Astrocyte (in vitro differentiated cells and primary cell): ENCODE measurements at regions not wholly inside any gene's neighbourhood (a gene's known extent, or its start where the extent isn't known, plus 50 kb on each side); places are given as distances from the start of the nearest gene placed in this dataset.
"Not testable (repeated sequence)": the region's sequence is repeated elsewhere in the genome, so short reads cannot be mapped to it uniquely, and the experiment has no call there.

ENCODE experiments used
- DNase-seq: peaks from one replicate; pipeline ENCODE4 v3.0.0-alpha.2; 2010; ENCODE audit warnings: low read depth
- FAIRE-seq: peaks from 2 replicates; lab custom pipeline; 2011; peaks lifted over from hg19 to GRCh38; lab: Jason Lieb, UNC
- H2AFZ ChIP-seq: 2 replicates; pipeline ENCODE4 v1.6.0; 2012; ENCODE audit warnings: low read depth, low read length, inconsistent platforms
- H3K27ac ChIP-seq: 2 replicates; pipeline ENCODE4 v1.5.1; 2011; ENCODE audit warnings: low read depth, low read length, inconsistent platforms
- H3K27me3 ChIP-seq: 2 replicates; pipeline ENCODE4 v1.6.0; 2011; ENCODE audit warnings: low read length, inconsistent platforms; ENCODE audit not compliant: insufficient read depth
- H3K36me3 ChIP-seq: 2 replicates; pipeline ENCODE4 v1.5.1; 2011; ENCODE audit warnings: low read length, inconsistent platforms; ENCODE audit not compliant: insufficient read depth
- H3K4me1 ChIP-seq: 2 replicates; pipeline ENCODE4 v1.5.1; 2011; ENCODE audit warnings: low read length, inconsistent platforms; ENCODE audit not compliant: insufficient read depth
- H3K4me2 ChIP-seq: 2 replicates; pipeline ENCODE4 v1.6.0; 2012; ENCODE audit warnings: low read length, inconsistent platforms
- H3K4me3 ChIP-seq: 2 replicates; pipeline ENCODE4 v1.5.1; 2011; ENCODE audit warnings: low read depth, mild to moderate bottlenecking, low read length, inconsistent platforms; ENCODE audit not compliant: insufficient read depth
- H3K79me2 ChIP-seq: 2 replicates; pipeline ENCODE4 v1.6.0; 2012; ENCODE audit warnings: mild to moderate bottlenecking, low read length, inconsistent platforms; ENCODE audit not compliant: insufficient read depth
- H3K9ac ChIP-seq: 2 replicates; pipeline ENCODE4 v1.6.0; 2012; ENCODE audit warnings: mild to moderate bottlenecking, low read length, inconsistent platforms
- H3K9me3 ChIP-seq: 2 replicates; pipeline ENCODE4 v1.5.1; 2012; ENCODE audit warnings: low read depth, mild to moderate bottlenecking, low read length, inconsistent platforms; ENCODE audit not compliant: insufficient read depth
- H4K20me1 ChIP-seq: 2 replicates; pipeline ENCODE4 v1.6.0; 2012; ENCODE audit warnings: low read length, inconsistent platforms; ENCODE audit not compliant: insufficient read depth
- H3K27ac Mint-ChIP-seq: one replicate; pipeline ENCODE4 v1.8.0; 2021; ENCODE audit warnings: mild to moderate bottlenecking, mixed read lengths; ENCODE audit not compliant: unreplicated experiment
- H3K27me3 Mint-ChIP-seq: one replicate; pipeline ENCODE4 v1.8.0; 2021; ENCODE audit warnings: low read depth, mixed read lengths; ENCODE audit not compliant: unreplicated experiment
- H3K36me3 Mint-ChIP-seq: one replicate; pipeline ENCODE4 v1.8.0; 2021; ENCODE audit warnings: low read depth, mixed read lengths; ENCODE audit not compliant: unreplicated experiment
- H3K4me1 Mint-ChIP-seq: one replicate; pipeline ENCODE4 v1.8.0; 2021; ENCODE audit warnings: low read depth, mixed read lengths; ENCODE audit not compliant: unreplicated experiment
- H3K4me3 Mint-ChIP-seq: one replicate; pipeline ENCODE4 v1.8.0; 2021; ENCODE audit warnings: mild to moderate bottlenecking, moderate library complexity, mixed read lengths; ENCODE audit not compliant: unreplicated experiment
- H3K9me3 Mint-ChIP-seq: one replicate; pipeline ENCODE4 v1.8.0; 2021; ENCODE audit warnings: mild to moderate bottlenecking, mixed read lengths; ENCODE audit not compliant: unreplicated experiment
- CTCF ChIP-seq: IDR thresholded peaks from 2 replicates; pipeline ENCODE4 v1.5.1; 2011; ENCODE audit warnings: low read depth, mild to moderate bottlenecking, inconsistent platforms, low read length, moderate library complexity; ENCODE audit not compliant: insufficient read depth
- EZH2 ChIP-seq: IDR thresholded peaks from 2 replicates; pipeline ENCODE4 v1.6.1; 2012; ENCODE audit warnings: mild to moderate bottlenecking, low read length, inconsistent platforms; ENCODE audit not compliant: insufficient read depth

GRCh38 chr5:53303105-53303504, 177.3 kb upstream of the FST start:
- H3K9ac ChIP-seq: no peak overlapping the region
- no peaks in the 10 kb centered on the region for H3K27me3 ChIP-seq
- H4K20me1 ChIP-seq: no peaks in the 10 kb centered on the region
- no peaks in the 10 kb centered on the region for H3K36me3 ChIP-seq
- peak; percentile 93 for DNase-seq
- no peaks in the 10 kb centered on the region for H3K9me3 ChIP-seq
- no peaks in the 10 kb centered on the region for H3K79me2 ChIP-seq
- Mint-ChIP-seq H3K4me1 (peaks cover 2% of the 10 kb centered on the region), H3K27me3 (peaks cover 2% of the 10 kb centered on the region), H3K9me3 (peaks cover 9% of the 10 kb centered on the region), H3K4me3 (no peak overlapping the region), H3K36me3 (no peaks in the 10 kb centered on the region), H3K27ac (no peak overlapping the region)
- H2AFZ ChIP-seq: no peak overlapping the region
- peaks cover 4% of the 10 kb centered on the region for H3K4me1 ChIP-seq
- TF ChIP-seq EZH2 (no peak), CTCF (no peak)
- H3K27ac ChIP-seq: no peak overlapping the region
- H3K4me3 ChIP-seq: no peak overlapping the region
- H3K4me2 ChIP-seq: no peak overlapping the region
- peak; percentile 52 for FAIRE-seq

- not testable (repeated sequence) for H3K4me1 ChIP-seq, H3K36me3 ChIP-seq, H3K79me2 ChIP-seq, H3K4me2 ChIP-seq, FAIRE-seq, H4K20me1 ChIP-seq, H3K27ac Mint-ChIP-seq, DNase-seq, H3K27ac ChIP-seq, H3K4me1 Mint-ChIP-seq, H2AFZ ChIP-seq, H3K9me3 ChIP-seq, H3K4me3 ChIP-seq, H3K36me3 Mint-ChIP-seq, H3K4me3 Mint-ChIP-seq, H3K27me3 ChIP-seq, H3K27me3 Mint-ChIP-seq, H3K9ac ChIP-seq
- peaks cover 14% of the 10 kb centered on the region for H3K9me3 Mint-ChIP-seq
Observed at GRCh38 chr5:53305316-53305715, 175.1 kb upstream of the FST start.

GRCh38 chr5:53309653-53310052, 170.8 kb upstream of the FST start:
- H4K20me1 ChIP-seq: no peaks in the 10 kb centered on the region
- DNase-seq: no peak
- no peak overlapping the region for H2AFZ ChIP-seq
- H3K4me2 ChIP-seq: no peak overlapping the region
- TF ChIP-seq CTCF: no peak
- no peak for TF ChIP-seq EZH2
- no peaks in the 10 kb centered on the region for H3K36me3 Mint-ChIP-seq
- H3K9ac ChIP-seq: no peak overlapping the region
- FAIRE-seq: no peak
- peaks cover 14% of the 10 kb centered on the region for H3K9me3 Mint-ChIP-seq
- no peaks in the 10 kb centered on the region for H3K27me3 Mint-ChIP-seq
- no peak overlapping the region for H3K27ac Mint-ChIP-seq
- H3K27ac ChIP-seq: no peak overlapping the region
- no peaks in the 10 kb centered on the region for H3K79me2 ChIP-seq
- H3K4me1 ChIP-seq: no peaks in the 10 kb centered on the region
- no peak overlapping the region for H3K4me3 Mint-ChIP-seq
- no peaks in the 10 kb centered on the region for H3K27me3 ChIP-seq
- no peaks in the 10 kb centered on the region for H3K4me1 Mint-ChIP-seq
- H3K9me3 ChIP-seq: no peaks in the 10 kb centered on the region
- no peaks in the 10 kb centered on the region for H3K36me3 ChIP-seq
- no peak overlapping the region for H3K4me3 ChIP-seq
